ENCODE measurements at regions not wholly inside any gene's neighbourhood (a gene's known extent, or its start where the extent isn't known, plus 50 kb on each side); places are given as distances from the start of the nearest gene placed in this dataset.

DNA sequence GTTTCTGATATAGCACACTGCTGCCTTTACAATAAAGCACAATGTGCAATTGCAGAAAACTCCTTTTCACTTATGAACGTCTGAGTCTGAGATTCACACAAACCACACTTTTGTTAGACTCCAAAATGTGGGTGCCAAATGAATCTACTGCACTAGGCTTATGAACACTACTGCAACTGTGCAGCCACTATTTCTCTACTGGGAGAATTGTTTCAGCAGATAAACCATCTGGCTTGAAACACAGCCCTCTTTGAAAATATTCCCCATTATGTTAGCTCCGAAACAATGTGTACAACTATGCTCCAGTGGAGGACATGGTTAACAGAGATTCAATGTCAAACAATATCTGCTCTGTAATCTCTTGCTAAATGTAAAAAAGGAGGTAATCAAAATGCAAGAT is 188.7 kb upstream of the ZEB2 start:
- WGBS, 2 donors (ENCODE audit: low coverage in 1 of 2) = 76 to 84% methylated on average over 2 of the region's 2 CpGs
- TF ChIP-seq CTCF (IDR thresholded peaks at IDR 0.05) (no peak), POLR2A (IDR thresholded peaks at IDR 0.05) (no peak), EP300 (IDR thresholded peaks at IDR 0.05) (no peak), POLR2AphosphoS5 (IDR thresholded peaks at IDR 0.05) (no peak)
- ATAC-seq = no peak

GRCh38 chr2:144707736-144708326 is 187.9 kb upstream of the ZEB2 start:
- Histone ChIP-seq H3K36me3 (no peaks in the 10 kb centered on the region), H3K27me3 (no peaks in the 10 kb centered on the region), H3K4me1 (peaks cover 0 to 9% (median 3%) of the 10 kb centered on the region in 3 donors), H3K27ac (no peak overlapping the region), H3K4me3 (no peak overlapping the region), H3K9me3 (no peaks in the 10 kb centered on the region)
- 69 to 87% methylated on average over 9 of the region's 9 CpGs for WGBS, 2 donors (ENCODE audit: low coverage in 1 of 2)
- no peak for ATAC-seq
- no peak for TF ChIP-seq EP300 (IDR thresholded peaks at IDR 0.05)
- TF ChIP-seq POLR2A (IDR thresholded peaks at IDR 0.05) = no peak
- TF ChIP-seq POLR2AphosphoS5 (IDR thresholded peaks at IDR 0.05) = no peak
- TF ChIP-seq CTCF (IDR thresholded peaks at IDR 0.05) = no peak

More for the DNA sequence above, 188.7 kb upstream of the ZEB2 start:
- Histone ChIP-seq H3K4me3 (no peak overlapping the region), H3K9me3 (no peaks in the 10 kb centered on the region), H3K36me3 (no peaks in the 10 kb centered on the region), H3K4me1 (peaks cover 0 to 16% (median 3%) of the 10 kb centered on the region in 3 donors), H3K27me3 (no peaks in the 10 kb centered on the region), H3K27ac (no peak overlapping the region)

GRCh38 chr2:144706647-144707046 is 186.7 kb upstream of the ZEB2 start:
- no peak overlapping the region for H3K27ac ChIP-seq
- no peak for ATAC-seq
- no peaks in the 10 kb centered on the region for H3K36me3 ChIP-seq
- H3K27me3 ChIP-seq = no peaks in the 10 kb centered on the region
- H3K4me3 ChIP-seq = no peak overlapping the region
- no peaks in the 10 kb centered on the region for H3K4me1 ChIP-seq
- 91 to 94% methylated on average over 4 of the region's 4 CpGs for WGBS, 2 donors (ENCODE audit: low coverage in 1 of 2)
- no peak for TF ChIP-seq POLR2A (IDR thresholded peaks at IDR 0.05)
- no peak for TF ChIP-seq EP300 (IDR thresholded peaks at IDR 0.05)
- no peak for TF ChIP-seq CTCF (IDR thresholded peaks at IDR 0.05)
- no peak for TF ChIP-seq POLR2AphosphoS5 (IDR thresholded peaks at IDR 0.05)
- no peaks in the 10 kb centered on the region for H3K9me3 ChIP-seq

DNA sequence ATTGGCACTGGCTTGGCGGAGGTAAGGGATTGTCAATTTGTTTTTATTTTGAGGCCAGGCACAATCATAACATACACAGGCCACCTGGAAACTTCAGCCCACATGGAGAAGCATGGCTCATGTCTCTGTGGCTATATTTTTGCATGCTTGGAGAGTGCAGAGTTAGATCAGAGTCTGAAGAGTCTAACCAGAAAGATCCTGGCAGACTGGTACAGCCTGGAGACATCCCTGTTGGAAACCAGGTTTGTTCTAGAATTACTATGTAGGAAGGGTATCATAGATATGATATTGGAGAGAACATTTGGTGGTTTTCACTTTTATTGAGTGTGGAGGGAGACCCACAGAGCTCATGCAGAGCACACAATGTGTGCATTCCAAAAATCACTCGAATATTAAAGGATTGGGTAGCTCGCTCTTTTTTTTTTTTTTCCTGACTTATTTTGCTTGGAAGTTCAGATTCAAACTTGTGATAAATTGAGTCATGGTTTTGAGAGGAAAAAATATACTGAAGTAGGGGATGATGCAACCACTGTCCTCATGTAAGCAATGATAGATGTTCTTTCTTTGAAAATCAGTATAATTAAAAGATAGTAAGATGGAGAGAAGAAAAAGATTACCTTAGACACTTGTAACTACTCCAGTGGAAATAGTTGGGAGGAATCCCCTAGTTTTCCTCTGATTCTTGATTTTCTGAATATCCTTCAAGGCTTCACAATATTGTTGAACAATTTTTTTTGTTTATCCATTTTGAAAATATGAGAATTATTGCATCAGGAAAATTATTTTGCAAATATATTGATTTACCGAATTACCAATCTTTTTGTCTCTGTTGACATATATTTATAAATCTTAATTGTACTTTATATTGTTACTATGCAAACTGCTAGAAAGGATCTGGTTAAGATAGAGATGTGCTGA is 185.7 kb upstream of the ZEB2 start:
- no peaks in the 10 kb centered on the region for H3K4me1 ChIP-seq
- no peak for TF ChIP-seq EP300 (IDR thresholded peaks at IDR 0.05)
- TF ChIP-seq CTCF (IDR thresholded peaks at IDR 0.05) = no peak
- no peak for TF ChIP-seq POLR2AphosphoS5 (IDR thresholded peaks at IDR 0.05)
- TF ChIP-seq POLR2A (IDR thresholded peaks at IDR 0.05) = no peak
- no peak overlapping the region for H3K27ac ChIP-seq
- H3K4me3 ChIP-seq = no peak overlapping the region
- ATAC-seq = no peak
- WGBS, 2 donors (ENCODE audit: low coverage in 1 of 2) = 77 to 79% methylated on average over 4 of the region's 4 CpGs
- no peaks in the 10 kb centered on the region for H3K9me3 ChIP-seq
- H3K27me3 ChIP-seq = no peaks in the 10 kb centered on the region
- no peaks in the 10 kb centered on the region for H3K36me3 ChIP-seq
